C1 segment of cervical spinal cord (tissue), 14 donors: ENCODE measurements at regions not wholly inside any gene's neighbourhood (a gene's known extent, or its start where the extent isn't known, plus 50 kb on each side); places are given as distances from the start of the nearest gene placed in this dataset.
"Not testable (repeated sequence)": the region's sequence is repeated elsewhere in the genome, so short reads cannot be mapped to it uniquely, and the experiment has no call there.

ENCODE experiments used
- DNase-seq, 14 donors: peaks; one replicate each; lab custom pipeline; 2025; lab: John Stamatoyannopoulos, UW

DNA sequence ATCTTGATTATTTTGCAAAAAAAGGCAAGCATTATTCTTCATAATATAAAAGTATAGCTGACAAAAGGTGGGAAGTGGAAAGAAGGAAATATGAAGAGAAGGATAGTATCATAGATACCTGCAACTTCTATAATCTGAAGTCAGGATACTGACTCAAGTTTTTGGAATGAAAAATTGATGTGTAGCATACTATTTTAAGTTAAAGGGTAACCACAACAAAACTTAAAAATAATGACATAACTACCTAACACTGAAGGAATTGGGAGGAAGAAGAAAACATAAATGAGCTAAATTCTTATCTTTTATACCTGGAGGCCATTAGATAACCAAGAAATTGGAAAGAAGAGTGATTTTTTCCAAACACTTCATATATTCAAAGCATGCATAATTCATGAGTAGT lies 51.8 kb upstream of the TLE1 start:
- no peak for DNase-seq

DNA sequence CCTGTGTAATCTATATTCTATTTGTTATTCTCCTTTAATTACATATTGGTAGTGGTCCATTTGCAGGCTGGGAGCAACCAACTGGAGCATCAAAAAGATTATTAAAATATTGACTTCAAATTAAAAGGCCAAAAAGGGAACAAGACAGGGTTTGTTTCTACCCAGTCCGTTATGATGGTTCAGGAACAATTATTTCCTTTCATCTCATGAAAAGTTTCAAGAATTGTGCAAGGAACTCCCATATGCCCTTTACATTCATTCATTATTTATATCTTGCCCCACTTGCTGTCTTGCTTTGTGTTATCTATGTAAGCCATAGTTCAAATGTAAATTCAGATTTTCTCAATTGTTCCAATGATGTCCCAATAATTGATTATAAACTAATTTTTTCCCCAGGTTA lies 58.7 kb upstream of the TLE1 start:
- no peak for DNase-seq

DNA sequence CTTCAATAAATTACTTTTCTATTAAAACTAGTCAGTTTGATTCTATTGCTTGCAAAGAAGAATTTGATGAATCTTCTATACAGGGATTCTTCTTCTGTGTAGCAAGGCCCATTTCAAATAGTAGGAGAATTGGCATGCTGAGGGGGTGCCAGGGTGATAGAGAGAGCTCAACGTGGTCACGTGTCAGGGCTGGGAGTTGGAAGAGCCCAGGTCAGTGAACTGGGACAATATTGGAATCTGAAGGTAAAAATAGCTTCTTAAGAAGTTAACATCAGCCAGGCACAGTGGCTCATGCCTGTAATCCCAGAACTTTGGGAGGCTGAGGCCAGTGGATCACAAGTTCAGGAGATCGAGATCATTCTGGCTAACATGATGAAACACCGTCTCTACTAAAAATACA lies 64.1 kb upstream of the TLE1 start:
- DNase-seq, result no peak

DNA sequence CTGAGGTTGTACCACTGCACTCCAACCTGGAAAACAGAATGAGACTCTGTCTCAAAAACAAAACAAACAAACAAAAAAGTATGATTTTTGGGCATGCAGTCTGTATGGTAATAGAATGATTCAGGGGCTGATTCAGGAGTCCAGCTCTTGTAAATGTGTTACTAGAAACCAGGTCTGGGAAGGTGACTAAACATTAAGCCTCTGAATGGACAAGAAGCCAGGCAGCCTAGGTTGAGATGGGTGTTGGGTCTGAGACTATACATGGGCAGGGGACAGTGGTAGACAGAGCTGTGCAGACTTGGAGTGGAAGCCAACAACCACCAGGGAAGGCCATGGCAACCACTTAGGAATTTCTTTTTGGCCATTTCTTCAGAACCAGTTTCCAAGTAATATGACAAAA lies 64.9 kb upstream of the TLE1 start:
- DNase-seq, result peak in 1 of 14 donors; percentile 8

DNA sequence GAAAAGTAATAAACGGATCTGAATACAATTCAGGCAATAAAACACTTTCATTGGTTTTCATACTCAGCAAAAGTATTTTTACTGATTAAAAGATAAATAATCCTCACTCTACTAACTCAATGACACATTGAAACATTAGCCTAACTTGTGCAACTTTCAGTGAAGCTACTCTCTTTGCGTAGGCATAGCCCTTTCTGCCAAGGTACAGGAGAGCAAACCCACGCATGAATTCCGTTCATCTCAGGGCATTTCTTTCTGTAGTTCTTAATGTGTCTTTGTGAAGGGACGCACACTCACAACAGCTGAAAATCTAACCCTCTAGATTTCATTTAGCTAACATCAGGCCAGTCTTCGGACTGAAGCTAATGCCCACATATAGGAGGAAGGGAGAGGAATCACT lies 66.4 kb upstream of the TLE1 start:
- DNase-seq, result no peak

DNA sequence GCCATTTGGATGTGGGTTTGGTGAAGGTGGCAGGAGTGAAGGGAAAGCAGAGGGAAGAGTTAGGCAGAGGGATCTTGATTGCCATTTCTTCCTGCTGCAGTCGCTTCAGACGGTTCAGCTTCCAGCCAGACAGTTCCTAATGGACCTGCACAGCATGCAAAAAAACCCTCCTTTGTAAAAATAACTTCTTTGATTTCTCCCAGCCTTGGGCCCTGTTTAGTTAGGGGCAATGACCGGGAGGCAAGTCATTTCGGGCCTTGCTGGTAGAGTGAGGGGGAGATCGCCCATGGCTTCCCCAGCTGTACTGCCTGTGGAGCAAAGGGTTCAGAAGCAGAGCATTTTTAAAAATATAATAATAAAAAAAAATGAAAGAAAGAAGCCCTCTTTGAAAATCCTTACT lies 67.2 kb upstream of the TLE1 start:
- no peak for DNase-seq

DNA sequence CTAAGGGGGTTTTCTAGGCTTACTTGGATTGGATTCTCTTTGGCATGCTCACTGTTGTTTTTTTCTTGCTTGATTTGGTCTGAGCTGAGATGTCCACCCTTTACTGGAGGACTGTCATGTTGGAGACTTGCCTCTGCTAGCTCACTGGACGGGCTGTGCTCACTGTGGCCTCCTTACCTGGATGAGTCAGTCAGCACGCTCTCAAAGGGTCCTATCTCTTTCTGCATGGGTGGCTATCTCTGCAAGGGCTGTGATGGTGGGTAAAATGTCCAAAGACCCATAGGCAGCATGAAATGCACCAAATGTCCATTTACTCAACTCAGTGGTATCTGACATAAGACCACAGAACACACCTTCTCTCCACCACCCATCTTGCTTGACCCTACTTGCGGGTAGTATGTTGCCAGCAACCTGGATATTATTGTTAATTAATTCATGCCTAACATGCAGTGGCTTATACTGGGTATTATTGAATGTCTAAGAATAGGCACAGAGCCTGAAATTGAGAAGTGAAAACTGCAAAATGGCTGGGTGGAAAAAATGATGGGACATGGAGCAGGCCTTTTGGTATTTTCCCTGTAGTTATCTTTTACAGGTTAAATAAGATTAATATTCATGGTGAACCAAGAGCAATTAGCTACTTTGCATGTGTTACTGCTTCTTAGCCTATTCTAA lies 68.9 kb upstream of the TLE1 start:
- DNase-seq, result no peak

DNA sequence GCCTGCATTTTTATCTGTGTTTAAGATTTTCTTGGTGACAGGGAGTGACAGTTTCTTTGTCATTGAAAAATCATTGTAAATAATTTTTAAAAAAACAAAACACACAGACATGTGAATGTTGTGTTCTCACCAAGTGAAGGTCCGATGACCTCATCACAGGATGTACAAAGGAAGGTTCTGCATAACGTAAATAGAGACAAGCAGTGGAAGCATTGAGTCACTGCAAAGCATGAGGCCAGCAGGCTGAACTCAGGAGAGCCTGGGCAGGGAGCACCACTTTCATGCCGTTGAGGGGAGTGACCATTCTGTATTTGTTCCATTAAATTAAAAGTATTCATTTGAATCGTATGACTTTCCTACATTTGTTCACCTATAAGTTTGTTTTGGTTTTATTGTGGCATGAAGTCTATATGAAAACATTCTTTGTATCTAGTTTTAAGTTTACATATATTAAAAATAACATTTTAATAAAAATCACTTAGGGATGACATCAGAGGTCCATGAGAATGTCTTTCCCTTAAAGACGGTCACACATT lies 70.4 kb upstream of the TLE1 start:
- DNase-seq, result no peak

DNA sequence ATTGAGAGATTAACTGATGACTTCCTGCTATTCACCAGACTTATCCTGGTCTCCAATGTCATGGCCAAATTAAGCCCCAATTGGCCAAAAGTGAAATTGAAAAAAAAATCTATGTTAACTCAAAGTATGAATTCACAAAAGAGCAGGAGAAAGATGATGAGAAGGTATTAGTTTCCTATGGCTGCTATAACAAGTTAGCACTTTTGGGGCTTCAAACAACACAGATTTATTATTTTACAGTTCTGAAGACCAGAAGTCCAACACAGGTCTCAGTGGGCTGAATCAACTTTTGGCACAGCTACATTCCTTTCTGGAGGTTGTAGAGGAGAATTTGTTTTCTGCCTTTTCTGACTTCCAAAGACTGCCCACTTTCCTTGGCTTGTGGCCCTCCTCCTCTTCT lies 78.6 kb upstream of the TLE1 start:
- DNase-seq, result no peak

DNA sequence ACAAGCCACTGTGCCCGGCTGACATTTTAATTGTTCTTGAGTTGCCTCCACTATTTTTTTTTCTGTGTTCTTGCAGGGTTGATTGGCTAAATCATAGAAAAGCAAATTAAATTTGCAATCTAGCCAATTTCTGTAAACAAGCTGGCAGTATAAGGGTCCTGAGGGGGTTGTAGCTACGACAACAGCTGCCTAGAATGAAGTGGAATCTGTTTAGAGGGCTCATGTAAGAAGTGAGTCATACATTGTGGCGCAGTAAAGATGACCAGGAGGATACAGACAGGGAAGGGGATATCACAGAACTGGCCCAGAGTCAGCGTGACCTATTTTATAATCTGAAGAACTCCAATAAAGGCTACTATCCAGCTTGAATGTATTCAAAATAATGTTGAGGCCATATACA lies 82.2 kb upstream of the TLE1 start:
- no peak for DNase-seq

DNA sequence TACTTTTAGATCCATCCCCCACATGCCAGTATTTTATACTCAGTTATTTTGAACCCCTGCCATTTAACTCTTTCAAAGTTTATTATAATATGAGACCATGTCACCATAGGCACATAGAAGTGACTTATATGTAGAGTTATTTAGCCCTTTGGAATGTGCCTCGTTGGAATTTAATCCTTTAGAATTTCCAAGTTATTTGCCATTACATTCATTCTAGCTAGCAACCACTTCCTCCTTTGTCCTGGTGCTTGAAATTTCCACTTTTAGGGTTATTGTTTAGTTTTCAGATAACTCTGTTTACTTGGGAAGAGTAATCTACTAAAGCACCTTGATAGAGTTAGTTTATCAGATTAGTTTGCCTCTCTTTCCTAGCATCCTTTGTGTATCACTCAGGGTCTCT lies 82.8 kb upstream of the TLE1 start:
- DNase-seq, result no peak

DNA sequence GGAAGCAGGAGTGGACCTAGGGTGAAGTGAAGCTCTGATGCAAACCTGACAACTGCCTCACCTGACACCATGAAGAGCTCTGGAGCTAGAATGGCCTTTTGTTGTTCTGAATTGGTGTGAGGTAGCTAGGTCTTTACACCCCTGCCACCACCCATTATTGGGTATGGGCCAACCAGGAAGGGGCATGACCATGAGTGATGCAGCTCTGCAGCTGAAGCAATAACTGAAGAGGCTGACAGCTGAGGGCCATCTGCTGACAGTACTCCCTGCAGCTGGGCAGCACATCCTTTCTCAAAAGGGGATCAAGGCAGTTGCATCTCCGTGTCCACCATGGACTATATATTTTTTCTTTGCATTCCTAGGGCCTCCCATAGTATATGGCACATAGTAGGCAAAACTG lies 87.0 kb upstream of the TLE1 start:
- no peak for DNase-seq

DNA sequence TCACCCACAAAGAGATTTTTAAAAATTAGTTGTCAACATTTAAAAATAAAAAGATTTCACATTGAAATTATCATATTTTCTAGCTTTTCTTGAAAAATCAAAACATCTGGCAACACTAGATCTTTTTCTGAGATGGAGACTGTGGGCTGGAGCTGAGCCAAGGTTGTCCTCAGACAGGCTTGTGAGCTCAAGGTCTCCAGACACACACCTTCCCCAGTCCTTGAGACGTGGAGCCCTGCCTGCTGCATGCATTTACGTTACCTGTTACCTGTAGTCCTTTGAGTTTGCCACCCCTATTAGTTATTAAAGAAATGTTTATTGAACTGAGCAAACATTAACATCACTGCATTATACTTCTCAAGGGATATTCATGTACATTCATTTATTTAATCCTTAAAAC lies 87.5 kb upstream of the TLE1 start:
- no peak for DNase-seq

DNA sequence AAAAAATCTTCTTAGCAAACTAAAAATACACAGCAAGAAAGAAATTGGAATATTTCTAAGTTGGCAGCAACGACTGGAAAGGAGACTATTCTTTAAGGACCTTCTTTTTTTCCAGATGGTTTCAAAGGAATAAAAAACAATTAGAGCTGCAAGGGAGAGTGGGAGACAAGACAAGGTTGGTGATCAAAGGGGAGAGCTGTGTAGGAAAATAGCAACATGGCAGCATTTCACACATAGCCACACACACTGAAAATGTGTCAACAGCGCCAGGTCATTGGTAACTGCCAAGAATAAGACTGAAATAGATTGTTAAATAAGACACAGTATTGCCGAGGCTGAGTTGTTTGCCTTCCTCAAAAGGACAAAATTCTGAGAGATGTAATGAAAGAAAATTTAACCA lies 88.1 kb upstream of the TLE1 start:
- DNase-seq, result peak in 1 of 14 donors; percentile 0

DNA sequence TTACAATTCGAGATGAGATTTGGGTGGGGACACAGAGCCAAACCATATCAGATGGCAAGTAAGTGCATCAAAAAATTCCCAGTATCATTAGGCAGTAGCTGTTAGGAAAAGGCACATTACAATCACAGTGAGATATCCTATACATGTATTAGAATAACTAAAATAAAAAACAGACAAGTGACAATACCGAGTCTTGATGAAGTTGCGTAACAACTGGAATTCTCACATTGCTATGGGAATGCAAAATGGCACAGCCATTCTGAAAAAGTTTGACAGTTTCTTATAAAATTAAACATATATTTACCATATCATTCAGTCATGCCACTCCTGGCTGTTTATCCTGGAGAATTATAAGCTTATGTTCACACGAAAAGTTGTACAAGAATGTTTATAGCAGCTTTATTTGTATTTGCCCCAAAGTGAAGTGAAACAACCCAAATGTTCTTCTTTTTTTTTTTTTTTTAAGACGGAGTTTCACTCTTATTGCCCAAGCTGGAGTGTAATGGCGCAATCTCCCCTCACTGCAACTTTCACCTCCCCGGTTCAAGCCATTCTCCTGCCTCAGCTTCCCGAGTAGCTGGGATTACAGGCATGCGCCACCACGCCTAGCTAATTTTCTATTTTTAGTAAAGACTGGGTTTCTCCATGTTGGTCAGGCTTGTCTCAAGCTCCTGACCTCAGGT lies 93.1 kb upstream of the TLE1 start:
- DNase-seq, result no peak

DNA sequence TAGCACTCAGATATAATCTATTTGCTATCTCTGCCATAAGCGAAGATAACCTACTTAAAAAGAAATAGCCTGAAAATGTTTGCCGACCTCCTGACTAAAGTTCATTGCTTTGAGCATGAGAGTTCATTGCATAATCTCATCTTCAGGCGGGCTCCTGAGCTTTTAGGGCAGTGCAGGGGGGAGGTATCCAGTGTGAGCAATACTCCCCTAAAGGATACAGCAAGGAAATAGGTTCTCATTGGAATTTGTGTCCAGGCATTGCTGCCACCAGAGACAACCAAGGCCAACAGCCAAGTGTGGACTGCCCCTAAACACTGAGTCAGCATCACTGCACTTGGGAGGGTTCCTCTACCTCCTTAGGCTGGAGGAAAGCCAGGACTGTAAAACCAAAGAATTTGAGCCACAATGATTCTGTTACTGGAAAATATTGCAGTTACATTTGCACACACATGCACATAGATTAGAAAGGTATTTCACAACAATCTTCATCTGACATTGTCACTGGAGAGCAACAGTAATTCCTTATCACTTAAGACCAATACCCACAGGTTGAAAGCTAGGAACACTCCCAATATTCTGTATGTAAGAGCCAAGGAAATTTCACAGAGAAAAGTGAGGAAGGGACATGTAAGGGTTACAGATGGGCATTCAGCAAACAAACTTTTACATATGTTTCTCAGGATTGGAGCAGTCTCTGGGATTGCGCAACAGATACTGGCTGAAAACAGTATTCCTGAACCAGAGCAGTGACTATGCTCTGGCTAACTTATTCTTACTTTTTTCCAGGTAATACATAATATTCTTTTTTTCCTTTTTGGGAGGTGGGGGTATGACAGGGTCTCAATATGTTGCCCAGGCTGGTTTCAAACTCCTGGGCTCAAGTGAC lies 98.6 kb upstream of the TLE1 start:
- peak in 1 of 14 donors; percentile 1 for DNase-seq

DNA sequence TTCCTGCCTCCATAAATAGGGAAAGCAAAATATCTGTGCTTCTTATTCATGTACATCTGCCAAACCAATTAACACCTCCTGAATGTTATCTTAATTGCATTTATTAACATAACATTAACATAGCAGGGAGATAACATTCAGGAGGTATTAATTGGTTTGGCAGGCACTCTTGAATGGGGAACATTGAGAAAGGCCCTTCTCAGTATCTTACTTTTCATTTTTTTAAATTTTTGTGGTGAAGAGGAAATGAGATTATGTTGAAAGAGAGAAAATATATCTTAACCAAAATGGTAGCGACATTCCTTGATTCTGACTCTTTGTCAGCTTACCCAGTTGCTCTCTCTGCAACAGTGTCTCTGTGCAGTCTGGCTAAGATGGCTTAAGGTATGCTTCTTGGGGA lies 100.4 kb upstream of the TLE1 start:
- no peak for DNase-seq

DNA sequence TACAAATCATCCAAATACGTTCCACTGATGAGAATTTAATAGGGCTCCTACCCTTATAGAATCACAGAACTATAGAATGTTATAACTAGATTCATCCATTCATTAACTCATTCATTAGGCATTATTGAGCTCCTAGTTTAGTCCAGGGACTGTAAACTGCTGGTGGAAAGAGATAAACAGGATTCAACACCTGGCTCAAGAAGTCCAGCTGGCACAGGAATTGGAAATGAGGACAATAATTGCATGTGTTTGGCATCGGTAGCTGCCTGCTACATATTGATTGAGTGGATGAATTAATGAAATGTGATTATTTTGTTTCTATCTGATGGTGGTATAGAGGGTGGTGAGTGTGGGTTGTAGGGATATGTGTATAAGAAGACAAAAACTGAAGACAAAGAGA lies 100.8 kb upstream of the TLE1 start:
- no peak for DNase-seq

DNA sequence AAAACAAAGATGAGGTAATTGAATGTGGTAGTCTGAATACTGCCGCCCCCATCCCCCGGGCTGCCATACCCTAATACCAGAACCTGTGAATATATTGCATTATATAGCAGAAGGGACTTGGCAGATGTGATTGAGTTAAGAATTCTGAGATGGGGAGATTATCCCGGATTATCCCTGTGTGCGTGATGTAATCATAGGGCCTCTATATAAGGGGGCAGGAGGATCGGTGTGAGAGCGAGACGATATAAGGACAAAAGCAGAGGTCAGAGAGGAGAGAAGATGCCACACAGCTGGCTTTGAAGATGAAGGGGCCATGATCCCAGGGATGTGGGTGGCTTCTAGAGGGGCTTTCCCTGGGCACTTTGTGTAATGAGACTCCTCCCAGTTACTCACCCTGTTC lies 101.7 kb upstream of the TLE1 start:
- no peak for DNase-seq

DNA sequence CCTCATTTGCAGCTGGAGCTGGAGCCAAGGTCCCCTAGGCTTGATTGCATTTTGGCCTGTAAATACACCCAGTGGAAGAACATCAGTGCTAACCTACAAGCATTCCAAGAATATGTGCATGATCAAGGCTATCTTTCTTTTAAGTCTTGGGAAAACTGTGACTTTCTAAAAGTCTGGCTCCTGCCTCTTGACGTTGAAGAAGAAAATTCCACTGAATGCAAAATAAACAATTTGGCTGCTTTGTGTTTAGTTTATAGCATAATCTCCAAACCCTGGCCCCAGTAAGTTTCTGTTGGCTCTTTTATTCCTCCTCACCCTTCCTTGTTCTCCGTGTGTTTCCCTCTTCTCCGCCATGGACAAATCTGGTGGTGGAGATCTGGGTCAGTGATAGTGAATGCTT lies 109.3 kb upstream of the TLE1 start:
- DNase-seq, result no peak

DNA sequence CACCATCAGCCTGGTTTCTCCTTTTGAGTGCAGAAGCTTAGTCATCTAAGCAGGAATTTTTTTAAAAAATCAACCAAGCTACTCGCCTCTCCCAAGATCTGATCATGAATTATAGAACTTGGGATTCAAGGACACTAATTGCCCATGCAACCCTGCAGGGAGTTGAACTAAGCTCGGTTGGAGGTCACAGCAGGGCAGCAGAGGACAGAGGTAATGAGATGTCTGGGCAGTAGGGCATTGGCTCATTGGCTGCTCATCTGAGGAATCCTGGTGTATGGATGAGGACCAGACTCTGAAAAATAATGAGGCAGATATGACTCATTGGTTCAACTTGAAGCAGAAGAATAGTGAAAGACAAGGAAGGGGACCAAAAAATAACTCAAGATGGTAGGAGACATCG lies 111.8 kb upstream of the TLE1 start:
- DNase-seq, result no peak

DNA sequence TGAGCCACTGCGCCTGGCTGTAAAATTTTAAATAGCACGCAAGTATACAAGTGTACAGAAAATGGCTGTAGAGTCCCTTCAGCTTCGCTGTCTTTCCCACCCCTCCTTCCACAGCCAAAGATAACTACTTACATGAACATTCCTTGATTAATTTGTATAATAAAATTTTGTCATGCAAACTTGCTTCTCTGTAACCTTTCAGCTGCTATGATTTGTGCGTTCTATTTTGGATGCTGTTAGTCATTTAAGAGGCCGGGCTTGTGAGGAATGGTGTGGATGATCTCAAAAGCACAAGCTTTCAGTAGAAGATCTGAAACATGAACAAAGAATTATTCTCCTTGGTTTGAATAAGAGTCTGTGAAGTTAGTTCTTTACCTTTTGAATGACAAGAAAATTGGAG lies 115.0 kb upstream of the TLE1 start:
- DNase-seq, result no peak

DNA sequence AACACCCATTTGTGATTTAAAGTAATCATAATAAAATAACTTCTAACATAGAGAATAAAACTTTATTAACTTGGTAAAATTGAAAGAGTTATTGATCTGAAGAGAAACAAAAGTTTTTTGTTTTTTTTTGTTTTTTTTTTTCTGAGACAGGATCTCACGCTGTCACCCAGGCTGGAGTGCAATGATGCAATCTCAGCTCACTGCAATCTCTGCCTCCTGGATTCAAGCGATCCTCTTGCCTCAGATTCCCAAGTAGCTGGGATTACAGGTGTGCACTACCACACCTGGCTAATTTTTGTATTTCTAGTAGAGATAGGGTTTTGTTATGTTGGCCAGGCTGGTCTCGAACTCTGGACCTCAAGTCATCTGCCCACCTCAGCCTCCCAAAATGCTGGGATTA lies 116.5 kb upstream of the SPATA31D4 start:
- not testable (repeated sequence) for DNase-seq
